A549 (cell line): ENCODE measurements at regions not wholly inside any gene's neighbourhood (a gene's known extent, or its start where the extent isn't known, plus 50 kb on each side); places are given as distances from the start of the nearest gene placed in this dataset.

Experiments
- CHD4 ChIP-seq: fragments of 200-600 bp; sonication (generic); IDR thresholded peaks from 2 replicates; pipeline ENCODE4 v1.6.1; 2016; ENCODE audit warnings: antibody characterized with exemption, mild to moderate bottlenecking, borderline replicate concordance
- MAZ ChIP-seq: fragments of 150-350 bp; IDR thresholded peaks from 2 replicates; pipeline ENCODE4 v1.6.1; 2014; ENCODE audit warnings: antibody characterized with exemption, low read depth, low read length, borderline replicate concordance
- NR3C1 ChIP-seq: fragments of >200 bp; sonication (Bioruptor Twin); formaldehyde crosslinking; IDR thresholded peaks from 3 replicates; pipeline ENCODE4 v1.6.1; 2017
- POLR2A ChIP-seq: IDR thresholded peaks from 2 replicates; pipeline ENCODE4 v1.6.1; 2012; ENCODE audit warnings: mild to moderate bottlenecking, low read length
- POLR2AphosphoS2 ChIP-seq: conservative IDR thresholded peaks from 2 replicates; pipeline ENCODE4 v1.6.1; 2012; ENCODE audit warnings: low read length, improper control_type of control experiment, inconsistent platforms
- RAD21 ChIP-seq, 2 experiments: fragments of >200 bp in 1 of 2; sonication (Bioruptor Twin) in 1 of 2; formaldehyde crosslinking in 1 of 2; IDR thresholded peaks in 1 of 2; conservative IDR thresholded peaks in 1 of 2; 2 replicates in 1 of 2; 3 replicates in 1 of 2; pipeline ENCODE4 v1.6.1; 2012 to 2018; ENCODE audit warnings: inconsistent platforms in 1 of 2
- REST ChIP-seq: fragments of 200-600 bp; sonication (generic); IDR thresholded peaks from 2 replicates; pipeline ENCODE4 v1.6.1; 2016; ENCODE audit warnings: antibody characterized with exemption, mild to moderate bottlenecking, moderate library complexity
- SMC3 ChIP-seq: fragments of >200 bp; sonication (Bioruptor Twin); formaldehyde crosslinking; IDR thresholded peaks from 3 replicates; pipeline ENCODE4 v1.6.1; 2018; ENCODE audit warnings: inconsistent platforms
- TF ChIP-seq, protein P1 (sequence below): fragments of >200 bp; sonication (Bioruptor Twin); formaldehyde crosslinking; IDR thresholded peaks from 3 replicates; pipeline ENCODE4 v1.5.1; 2016
- TF ChIP-seq, protein P2 (sequence below): IDR thresholded peaks from 2 replicates; pipeline ENCODE4 v1.6.1; 2012

- TF ChIP-seq, protein P1, sequence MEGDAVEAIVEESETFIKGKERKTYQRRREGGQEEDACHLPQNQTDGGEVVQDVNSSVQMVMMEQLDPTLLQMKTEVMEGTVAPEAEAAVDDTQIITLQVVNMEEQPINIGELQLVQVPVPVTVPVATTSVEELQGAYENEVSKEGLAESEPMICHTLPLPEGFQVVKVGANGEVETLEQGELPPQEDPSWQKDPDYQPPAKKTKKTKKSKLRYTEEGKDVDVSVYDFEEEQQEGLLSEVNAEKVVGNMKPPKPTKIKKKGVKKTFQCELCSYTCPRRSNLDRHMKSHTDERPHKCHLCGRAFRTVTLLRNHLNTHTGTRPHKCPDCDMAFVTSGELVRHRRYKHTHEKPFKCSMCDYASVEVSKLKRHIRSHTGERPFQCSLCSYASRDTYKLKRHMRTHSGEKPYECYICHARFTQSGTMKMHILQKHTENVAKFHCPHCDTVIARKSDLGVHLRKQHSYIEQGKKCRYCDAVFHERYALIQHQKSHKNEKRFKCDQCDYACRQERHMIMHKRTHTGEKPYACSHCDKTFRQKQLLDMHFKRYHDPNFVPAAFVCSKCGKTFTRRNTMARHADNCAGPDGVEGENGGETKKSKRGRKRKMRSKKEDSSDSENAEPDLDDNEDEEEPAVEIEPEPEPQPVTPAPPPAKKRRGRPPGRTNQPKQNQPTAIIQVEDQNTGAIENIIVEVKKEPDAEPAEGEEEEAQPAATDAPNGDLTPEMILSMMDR: no peak
- TF ChIP-seq MAZ (no peak), NR3C1 (no peak), POLR2AphosphoS2 (no peak), CHD4 (no peak), RAD21 (conservative IDR thresholded peaks at IDR 0.05 in 1 of 2, IDR thresholded peaks at IDR 0.05 in 1 of 2) (no peak), SMC3 (no peak), REST (no peak), POLR2A (no peak)
- TF ChIP-seq, protein P2, sequence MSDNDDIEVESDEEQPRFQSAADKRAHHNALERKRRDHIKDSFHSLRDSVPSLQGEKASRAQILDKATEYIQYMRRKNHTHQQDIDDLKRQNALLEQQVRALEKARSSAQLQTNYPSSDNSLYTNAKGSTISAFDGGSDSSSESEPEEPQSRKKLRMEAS: no peak
Measured at GRCh38 chr12:20967756-20968155, 157.3 kb downstream of the SLCO1B3 start.
